ENCODE measurements at regions not wholly inside any gene's neighbourhood (a gene's known extent, or its start where the extent isn't known, plus 50 kb on each side); places are given as distances from the start of the nearest gene placed in this dataset.

GRCh38 chr7:115683093-115683492 is 347.5 kb downstream of the TFEC start:
- no peak overlapping the region for H2AFZ ChIP-seq (replicated peaks; ENCODE audit: low read length, poor library complexity)
- H4K20me1 ChIP-seq (ENCODE audit: insufficient read depth, low read length): no peaks in the 10 kb centered on the region
- H2AK5ac ChIP-seq (ENCODE audit: low read depth, low read length): no peak overlapping the region
- no peak overlapping the region for H3K18ac ChIP-seq (ENCODE audit: low read depth, low read length)
- in situ Hi-C loops (cut with MboI; ENCODE audit: low sequenced_read_pairs): loop anchor here (25.0 kb wide), 1 partner anchor 821 kb away; no protein-coding TSS in a partner anchor
- intact Hi-C loops (cut with micrococcal nuclease): no loop called here
- H3K23ac ChIP-seq (ENCODE audit: low read depth, low read length): no peak overlapping the region
- ATAC-seq (ENCODE audit: low read depth) (no peak), DNase-seq (no peak)
- H2AK9ac ChIP-seq (replicated peaks; ENCODE audit: low read depth, low read length, poor library complexity): no peak overlapping the region
- TF ChIP-seq ELK1 (IDR thresholded peaks at IDR 0.05; ENCODE audit: borderline replicate concordance, low read depth, low read length): no peak
- TF ChIP-seq NFE2L2 (IDR thresholded peaks at IDR 0.05; ENCODE audit: low read depth, low read length): no peak
- TF ChIP-seq MAZ (IDR thresholded peaks at IDR 0.05; ENCODE audit: borderline replicate concordance, low read depth, low read length): no peak
- no peak for TF ChIP-seq CTCF (conservative IDR thresholded peaks at IDR 0.05; ENCODE audit: low read depth, low read length)
- no peak for TF ChIP-seq RCOR1 (IDR thresholded peaks at IDR 0.05; ENCODE audit: insufficient replicate concordance, low read length)
- no peak for TF ChIP-seq SMC3 (IDR thresholded peaks at IDR 0.05; ENCODE audit: low read depth, low read length)
- no peak for TF ChIP-seq USF2 (IDR thresholded peaks at IDR 0.05; ENCODE audit: low read depth, low read length)
- no peak for TF ChIP-seq POLR2A (IDR thresholded peaks at IDR 0.05; ENCODE audit: low read depth, low read length)
- TF ChIP-seq RAD21 (IDR thresholded peaks at IDR 0.05; ENCODE audit: low read length): no peak
- no peaks in the 10 kb centered on the region for H3K9me3 ChIP-seq (ENCODE audit: control insufficient read depth, insufficient read depth, low read length)
- no TSS peak for BruUV-seq (replicated peaks)
- CTCF ChIA-PET: no interaction called here
- no peak overlapping the region for H3K56ac ChIP-seq (ENCODE audit: extremely low read depth, insufficient read depth, low read length)
- no peaks in the 10 kb centered on the region for H3K9me1 ChIP-seq (ENCODE audit: insufficient read depth, low read length)
- H2BK15ac ChIP-seq (ENCODE audit: low read depth, low read length): no peak overlapping the region
- H3K9ac ChIP-seq (ENCODE audit: low read depth, low read length): no peak overlapping the region
- no peak overlapping the region for H2BK5ac ChIP-seq (ENCODE audit: low read depth, low read length, poor library complexity, severe bottlenecking)
- H3K27ac ChIP-seq (ENCODE audit: insufficient read depth, low read length): no peak overlapping the region
- POLR2A ChIA-PET (ENCODE audit: unreplicated experiment): no interaction called here
- no peak overlapping the region for H3K14ac ChIP-seq (replicated peaks; ENCODE audit: low read depth, low read length)
- H3K36me3 ChIP-seq (ENCODE audit: control insufficient read depth, insufficient read depth, low read length): no peaks in the 10 kb centered on the region
- no peak overlapping the region for H4K8ac ChIP-seq (ENCODE audit: low read depth in 2 of 2, low read length in 2 of 2)
- H3K79me1 ChIP-seq (ENCODE audit: low read depth in 1 of 2, low read length in 2 of 2): no peaks in the 10 kb centered on the region
- H2BK20ac ChIP-seq (ENCODE audit: low read depth, low read length): no peak overlapping the region
- H3K27me3 ChIP-seq (ENCODE audit: control insufficient read depth, insufficient read depth, low read length): no peaks in the 10 kb centered on the region
- H3K4me3 ChIP-seq (ENCODE audit: insufficient read depth, low read depth, low read length): no peak overlapping the region
- no peaks in the 10 kb centered on the region for H3K4me1 ChIP-seq (ENCODE audit: control insufficient read depth, insufficient read depth, low read length)
- no peak overlapping the region for H2BK120ac ChIP-seq (ENCODE audit: low read depth, low read length)
- WGBS, 2 experiments (ENCODE audit: extremely low coverage in 2 of 2, insufficient read length in 1 of 2): 71% methylated on average over 1 of the region's 3 CpGs; no CpG with 5 or more reads in 1 of the 2 experiments
- no peak overlapping the region for H4K5ac ChIP-seq (ENCODE audit: low read depth, low read length)
- no peak overlapping the region for H3K4ac ChIP-seq (ENCODE audit: low read depth, low read length)
- H4K91ac ChIP-seq (ENCODE audit: insufficient read depth, low read depth, low read length): no peak overlapping the region
- no peak overlapping the region for H3K4me2 ChIP-seq (ENCODE audit: low read depth, low read length)
- dilution Hi-C loops (cut with HindIII; ENCODE audit: low sequenced_read_pairs, unreplicated experiment): no loop called here
